ENCODE measurements at regions not wholly inside any gene's neighbourhood (a gene's known extent, or its start where the extent isn't known, plus 50 kb on each side); places are given as distances from the start of the nearest gene placed in this dataset.

GRCh38 chr9:7536310-7536939 is 263.2 kb downstream of the DMAC1 start:
- peak; percentile 59 to 94 (median 76) for TF ChIP-seq CTCF (optimal IDR thresholded peaks at IDR 0.05 in 1 of 3, IDR thresholded peaks at IDR 0.05 in 1 of 3, conservative IDR thresholded peaks at IDR 0.05 in 1 of 3; ENCODE audit: extremely low read depth in 1 of 3, insufficient read depth in 2 of 3, low read length in 3 of 3)
- TF ChIP-seq EZH2 (IDR thresholded peaks at IDR 0.05; ENCODE audit: low read length) = no peak

Data from keratinocyte (primary cell).